HCT116 (cell line): ENCODE measurements at regions not wholly inside any gene's neighbourhood (a gene's known extent, or its start where the extent isn't known, plus 50 kb on each side); places are given as distances from the start of the nearest gene placed in this dataset.

Experiments used
- ATAC-seq: fragments of 200-7000 bp; cut with Tn5 transposase; 2 replicates; pipeline ENCODE4 v1.9.1; 2020; ENCODE audit warnings: mild to moderate bottlenecking, moderate library complexity
- BruUV-seq: library from RNA; stranded (reverse); fragments of 400-500 nt; replicated peaks from 2 replicates; lab custom pipeline; 2021; lab: Mats Ljungman, UMichigan
- CTCF ChIA-PET: fragments of 300-600 bp; sonication (Branson Sonifier 250); formaldehyde crosslinking; loops from one replicate; lab custom pipeline; 2021; ENCODE audit warnings: antibody characterized with exemption; lab: Charles Lee
- POLR2A ChIA-PET: fragments of 300-600, 350-600 bp; sonication (Branson Sonifier 250); formaldehyde crosslinking; loops from one replicate; lab custom pipeline; 2021; ENCODE audit warnings: antibody characterized with exemption; lab: Charles Lee
- RAD21 ChIA-PET, 2 experiments: fragments of 300-600 bp; sonication (Branson Sonifier 250); formaldehyde crosslinking; loops; one replicate each; lab custom pipeline; 2023; ENCODE audit warnings: low total read pairs in 2 of 2; ENCODE audit not compliant: uncharacterized antibody in 2 of 2, unreplicated experiment in 2 of 2, low non-redundant PET in 1 of 2; lab: Charles Lee
- DNase-seq: peaks from one replicate; pipeline ENCODE4 v3.0.0-alpha.2; 2010; ENCODE audit warnings: low read depth, low spot score
- H2AFZ ChIP-seq: fragments of 200-600 bp; shearing (Covaris generic), sonication (generic); 2 replicates; pipeline ENCODE4 v1.6.1; 2017; ENCODE audit warnings: low read depth, mixed run types, mixed read lengths, antibody characterized with exemption, low read length; ENCODE audit not compliant: poor library complexity, severe bottlenecking
- H3K27ac ChIP-seq: 2 replicates; pipeline ENCODE4 v1.5.1; 2012; ENCODE audit warnings: low read depth, low read length
- H3K27me3 ChIP-seq: fragments of 200-600 bp; sonication (generic); 2 replicates; pipeline ENCODE4 v1.6.1; 2016; ENCODE audit warnings: mixed run types, low read length, mixed read lengths; ENCODE audit not compliant: insufficient read depth
- H3K36me3 ChIP-seq, 2 experiments: fragments of 200-500 bp in 1 of 2; fragments of 200-600 bp in 1 of 2; sonication (Bioruptor generic) in 1 of 2; sonication (generic) in 1 of 2; 2 replicates each; pipeline versions ENCODE4 v1.5.1 to v1.6.1; 2014 to 2016; ENCODE audit warnings: low read length in 2 of 2, inconsistent platforms in 1 of 2, mixed read lengths in 1 of 2, mixed run types in 1 of 2; ENCODE audit not compliant: insufficient read depth in 2 of 2, control insufficient read depth in 1 of 2
- H3K4me1 ChIP-seq, 2 experiments: fragments of 200-600 bp in 1 of 2; sonication (generic) in 1 of 2; 2 replicates each; pipeline versions ENCODE4 v1.5.1 to v1.6.1; 2012 to 2017; ENCODE audit warnings: low read length in 2 of 2, inconsistent platforms in 1 of 2, mild to moderate bottlenecking in 1 of 2, mixed read lengths in 1 of 2, mixed run types in 1 of 2, moderate library complexity in 1 of 2; ENCODE audit not compliant: insufficient read depth in 2 of 2, control insufficient read depth in 1 of 2
- H3K4me2 ChIP-seq: fragments of 200-600 bp; sonication (generic); 2 replicates; pipeline ENCODE4 v1.6.1; 2017; ENCODE audit warnings: mixed run types, low read length, mixed read lengths
- H3K4me3 ChIP-seq, 2 experiments: fragments of 200-600 bp in 1 of 2; sonication (generic) in 1 of 2; replicated peaks in 1 of 2; 2 replicates each; pipeline ENCODE4 v1.5.1; 2011 to 2016; ENCODE audit warnings: low read length in 2 of 2, control low read depth in 1 of 2, low read depth in 1 of 2, mild to moderate bottlenecking in 1 of 2, mixed read lengths in 1 of 2, mixed run types in 1 of 2
- H3K79me2 ChIP-seq: fragments of 200-600 bp; sonication (generic); 2 replicates; pipeline ENCODE4 v1.6.1; 2017; ENCODE audit warnings: mild to moderate bottlenecking, mixed run types, low read length, moderate library complexity, mixed read lengths; ENCODE audit not compliant: insufficient read depth
- H3K9ac ChIP-seq: fragments of 200-600 bp; sonication (generic); 2 replicates; pipeline ENCODE4 v1.6.1; 2016; ENCODE audit warnings: low read length, mixed read lengths
- H3K9me2 ChIP-seq: fragments of 200-600 bp; sonication (generic), shearing (Covaris generic); 2 replicates; pipeline ENCODE4 v1.6.1; 2017; ENCODE audit warnings: mixed run types, mild to moderate bottlenecking, moderate library complexity; ENCODE audit not compliant: insufficient read depth
- H3K9me3 ChIP-seq, 2 experiments: fragments of 200-500 bp in 1 of 2; fragments of 200-600 bp in 1 of 2; sonication (Bioruptor generic) in 1 of 2; sonication (generic) in 1 of 2; 2 replicates each; pipeline ENCODE4 v1.6.1; 2014 to 2017; ENCODE audit warnings: low read length in 2 of 2, mixed read lengths in 2 of 2, inconsistent platforms in 1 of 2, low read depth in 1 of 2, mild to moderate bottlenecking in 1 of 2, mixed run types in 1 of 2, moderate library complexity in 1 of 2; ENCODE audit not compliant: control insufficient read depth in 1 of 2, insufficient read depth in 1 of 2
- H4K20me1 ChIP-seq: fragments of 200-600 bp; sonication (generic), shearing (Covaris generic); 2 replicates; pipeline ENCODE4 v1.6.1; 2017; ENCODE audit warnings: mixed run types, mild to moderate bottlenecking, moderate library complexity; ENCODE audit not compliant: insufficient read depth
- ATF3 ChIP-seq: IDR thresholded peaks from 2 replicates; pipeline ENCODE4 v1.6.1; 2012
- CBX3 ChIP-seq: IDR thresholded peaks from 2 replicates; pipeline ENCODE4 v1.6.1; 2012; ENCODE audit warnings: low read depth
- CEBPB ChIP-seq: IDR thresholded peaks from 2 replicates; pipeline ENCODE4 v1.6.1; 2012; ENCODE audit warnings: low read depth
- CTCF ChIP-seq, 3 experiments: fragments of 200-600 bp in 1 of 3; sonication (generic) in 1 of 3; IDR thresholded peaks in 2 of 3; conservative IDR thresholded peaks in 1 of 3; 2 replicates each; pipeline ENCODE4 v1.5.1; 2012 to 2017; ENCODE audit warnings: low read depth in 2 of 3, low read length in 2 of 3, antibody characterized with exemption in 1 of 3, borderline replicate concordance in 1 of 3, control low read depth in 1 of 3, mild to moderate bottlenecking in 1 of 3, mixed read lengths in 1 of 3, mixed run types in 1 of 3, moderate library complexity in 1 of 3; ENCODE audit not compliant: insufficient read depth in 1 of 3
- EGR1 ChIP-seq: IDR thresholded peaks from 2 replicates; pipeline ENCODE4 v1.6.1; 2012; ENCODE audit warnings: low read depth
- ELF1 ChIP-seq: IDR thresholded peaks from 2 replicates; pipeline ENCODE4 v1.6.1; 2012; ENCODE audit warnings: low read depth, borderline replicate concordance
- EZH2 ChIP-seq: fragments of 200-600 bp; sonication (generic); IDR thresholded peaks from 2 replicates; pipeline ENCODE4 v1.6.1; 2017; ENCODE audit warnings: antibody characterized with exemption, mixed run types
- EZH2phosphoT487 ChIP-seq: fragments of 200-600 bp; IDR thresholded peaks from 2 replicates; pipeline ENCODE4 v1.6.1; 2018; ENCODE audit warnings: antibody characterized with exemption, borderline replicate concordance
- MAX ChIP-seq: IDR thresholded peaks from 2 replicates; pipeline ENCODE4 v1.6.1; 2012
- POLR2A ChIP-seq: IDR thresholded peaks from 2 replicates; pipeline ENCODE4 v1.7.0; 2011; ENCODE audit warnings: borderline replicate concordance; ENCODE audit not compliant: insufficient read depth, insufficient read length; ENCODE audit errors: extremely low read depth
- POLR2AphosphoS5 ChIP-seq: IDR thresholded peaks from 2 replicates; pipeline ENCODE4 v1.6.1; 2011; ENCODE audit warnings: mild to moderate bottlenecking, low read depth, low read length, moderate library complexity
- RAD21 ChIP-seq: IDR thresholded peaks from 2 replicates; pipeline ENCODE4 v1.6.1; 2012; ENCODE audit warnings: low read depth, mild to moderate bottlenecking
- REST ChIP-seq: IDR thresholded peaks from 2 replicates; pipeline ENCODE4 v1.6.1; 2012; ENCODE audit warnings: low read depth
- SIN3A ChIP-seq: IDR thresholded peaks from 2 replicates; pipeline ENCODE4 v1.6.1; 2012; ENCODE audit warnings: low read depth
- SRF ChIP-seq: IDR thresholded peaks from 2 replicates; pipeline ENCODE4 v1.6.1; 2012; ENCODE audit warnings: low read depth
- TCF7L2 ChIP-seq: IDR thresholded peaks from 2 replicates; pipeline ENCODE4 v1.7.0; 2011; ENCODE audit warnings: borderline replicate concordance, inconsistent platforms; ENCODE audit not compliant: insufficient read depth, insufficient read length; ENCODE audit errors: extremely low read depth
- YY1 ChIP-seq: IDR thresholded peaks from 2 replicates; pipeline ENCODE4 v1.6.1; 2011; ENCODE audit warnings: low read length, low read depth, moderate library complexity, mild to moderate bottlenecking; ENCODE audit not compliant: insufficient replicate concordance; ENCODE audit errors: extremely low read depth
- ZBTB33 ChIP-seq: IDR thresholded peaks from 2 replicates; pipeline ENCODE4 v1.6.1; 2011; ENCODE audit warnings: mild to moderate bottlenecking, low read length, moderate library complexity; ENCODE audit not compliant: insufficient replicate concordance; ENCODE audit errors: extremely low read depth
- ZFX ChIP-seq: fragments of 450-650 bp; IDR thresholded peaks from 2 replicates; pipeline ENCODE4 v1.6.1; 2017
- intact Hi-C: fragments of 100-400 bp; cut with micrococcal nuclease; formaldehyde crosslinking; loops from 2 replicates; pipeline ENCODE4 v1.10.0; 2022

- BruUV-seq = no TSS peak
- H3K4me1 ChIP-seq = peaks cover 23 to 25% of the 10 kb centered on the region in 2 experiments
- CTCF ChIA-PET = no interaction called here
- POLR2A ChIA-PET = no interaction called here
- H3K36me3 ChIP-seq = no peaks in the 10 kb centered on the region
- DNase-seq (no peak), ATAC-seq (no peak)
- no peak overlapping the region for H3K9ac ChIP-seq
- no peak overlapping the region for H3K27ac ChIP-seq
- no peaks in the 10 kb centered on the region for H3K9me2 ChIP-seq
- RAD21 ChIA-PET = no interaction called here
- intact Hi-C loops = no loop called here
- H3K27me3 ChIP-seq = no peaks in the 10 kb centered on the region
- TF ChIP-seq REST = no peak
- no peak for TF ChIP-seq EGR1
- TF ChIP-seq TCF7L2 = no peak
- TF ChIP-seq ELF1 = no peak
- no peak for TF ChIP-seq ATF3
- no peak for TF ChIP-seq CBX3
- TF ChIP-seq POLR2A = no peak
- TF ChIP-seq CTCF (IDR thresholded peaks at IDR 0.05 in 2 of 3, conservative IDR thresholded peaks at IDR 0.05 in 1 of 3; ENCODE audit: borderline replicate concordance in 1 of 3, insufficient read depth in 1 of 3, low read depth in 2 of 3, low read length in 2 of 3) = no peak
- TF ChIP-seq ZBTB33 = no peak
- TF ChIP-seq CEBPB = no peak
- TF ChIP-seq SRF = no peak
- no peak for TF ChIP-seq ZFX
- TF ChIP-seq RAD21 = no peak
- TF ChIP-seq YY1 = no peak
- no peak for TF ChIP-seq EZH2
- no peak for TF ChIP-seq POLR2AphosphoS5
- TF ChIP-seq MAX = no peak
- TF ChIP-seq SIN3A = no peak
- no peak for TF ChIP-seq EZH2phosphoT487
- H3K4me2 ChIP-seq = no peak overlapping the region
- H3K79me2 ChIP-seq = no peaks in the 10 kb centered on the region
- no peaks in the 10 kb centered on the region for H4K20me1 ChIP-seq
- no peaks in the 10 kb centered on the region for H3K9me3 ChIP-seq
- H3K4me3 ChIP-seq = no peak overlapping the region
- H2AFZ ChIP-seq = no peak overlapping the region
These were observed 189.1 kb upstream of the ZNF217 start for GRCh38 chr20:53782612-53783246.
